ENCODE measurements at regions not wholly inside any gene's neighbourhood (a gene's known extent, or its start where the extent isn't known, plus 50 kb on each side); places are given as distances from the start of the nearest gene placed in this dataset.

GRCh38 chr11:15579287-15580001 is 464.7 kb downstream of the INSC start:
- no peak for DNase-seq (ENCODE audit: low spot score)
- Histone ChIP-seq H3K4me3 (ENCODE audit: low read depth, low read length, poor library complexity, severe bottlenecking) (no peak overlapping the region), H3K36me3 (ENCODE audit: insufficient read depth, low read length, poor library complexity, severe bottlenecking) (no peaks in the 10 kb centered on the region), H3K4me1 (ENCODE audit: insufficient read depth, low read length, poor library complexity, severe bottlenecking) (no peaks in the 10 kb centered on the region), H3K9me3 (ENCODE audit: low read depth, low read length, poor library complexity, severe bottlenecking) (no peaks in the 10 kb centered on the region), H3K27me3 (replicated peaks; ENCODE audit: insufficient read depth, low read depth, low read length, poor library complexity) (no peaks in the 10 kb centered on the region), H3K27ac (ENCODE audit: low read depth, low read length, poor library complexity, severe bottlenecking) (no peak overlapping the region)
- intact Hi-C loops (cut with micrococcal nuclease; ENCODE audit: unreplicated experiment), result no loop called here
- TF ChIP-seq EZH2 (IDR thresholded peaks at IDR 0.05; ENCODE audit: borderline replicate concordance, low read depth, low read length, poor library complexity, severe bottlenecking), result no peak
- no peak for TF ChIP-seq CTCF (conservative IDR thresholded peaks at IDR 0.05; ENCODE audit: low read depth, low read length)
- ChIA-PET CTCF (interaction anchor here (0.6 kb wide), 1 partner anchor 220 kb away, joined by 4 read pairs; no protein-coding TSS in a partner anchor), POLR2A (ENCODE audit: low non-redundant PET) (no interaction called here)
- no TSS peak for BruUV-seq (replicated peaks)

GRCh38 chr11:15580056-15580774 is 465.5 kb downstream of the INSC start:
- BruUV-seq (replicated peaks), result no TSS peak
- no peak for DNase-seq (ENCODE audit: low spot score)
- ChIA-PET CTCF (interaction anchor here (0.6 kb wide), 1 partner anchor 220 kb away, joined by 4 read pairs; no protein-coding TSS in a partner anchor), POLR2A (ENCODE audit: low non-redundant PET) (no interaction called here)
- TF ChIP-seq EZH2 (IDR thresholded peaks at IDR 0.05; ENCODE audit: borderline replicate concordance, low read depth, low read length, poor library complexity, severe bottlenecking) (no peak), CTCF (conservative IDR thresholded peaks at IDR 0.05; ENCODE audit: low read depth, low read length) (no peak)
- H3K9me3 ChIP-seq (ENCODE audit: low read depth, low read length, poor library complexity, severe bottlenecking), result no peaks in the 10 kb centered on the region
- H3K4me1 ChIP-seq (ENCODE audit: insufficient read depth, low read length, poor library complexity, severe bottlenecking), result no peaks in the 10 kb centered on the region
- intact Hi-C loops (cut with micrococcal nuclease; ENCODE audit: unreplicated experiment), result no loop called here
- H3K36me3 ChIP-seq (ENCODE audit: insufficient read depth, low read length, poor library complexity, severe bottlenecking), result no peaks in the 10 kb centered on the region
- H3K4me3 ChIP-seq (ENCODE audit: low read depth, low read length, poor library complexity, severe bottlenecking), result no peak overlapping the region
- H3K27ac ChIP-seq (ENCODE audit: low read depth, low read length, poor library complexity, severe bottlenecking), result no peak overlapping the region
- no peaks in the 10 kb centered on the region for H3K27me3 ChIP-seq (replicated peaks; ENCODE audit: insufficient read depth, low read depth, low read length, poor library complexity)

GRCh38 chr11:15580775-15581095 is 466.0 kb downstream of the INSC start:
- no peaks in the 10 kb centered on the region for H3K9me3 ChIP-seq (ENCODE audit: low read depth, low read length, poor library complexity, severe bottlenecking)
- TF ChIP-seq EZH2 (IDR thresholded peaks at IDR 0.05; ENCODE audit: borderline replicate concordance, low read depth, low read length, poor library complexity, severe bottlenecking) (no peak), CTCF (conservative IDR thresholded peaks at IDR 0.05; ENCODE audit: low read depth, low read length) (no peak)
- no peak overlapping the region for H3K27ac ChIP-seq (ENCODE audit: low read depth, low read length, poor library complexity, severe bottlenecking)
- intact Hi-C loops (cut with micrococcal nuclease; ENCODE audit: unreplicated experiment), result no loop called here
- POLR2A ChIA-PET (ENCODE audit: low non-redundant PET), result no interaction called here
- H3K36me3 ChIP-seq (ENCODE audit: insufficient read depth, low read length, poor library complexity, severe bottlenecking), result no peaks in the 10 kb centered on the region
- H3K27me3 ChIP-seq (replicated peaks; ENCODE audit: insufficient read depth, low read depth, low read length, poor library complexity), result no peaks in the 10 kb centered on the region
- CTCF ChIA-PET, result no interaction called here
- no TSS peak for BruUV-seq (replicated peaks)
- H3K4me1 ChIP-seq (ENCODE audit: insufficient read depth, low read length, poor library complexity, severe bottlenecking), result no peaks in the 10 kb centered on the region
- no peak overlapping the region for H3K4me3 ChIP-seq (ENCODE audit: low read depth, low read length, poor library complexity, severe bottlenecking)
- no peak for DNase-seq (ENCODE audit: low spot score)
